ENCODE measurements at regions not wholly inside any gene's neighbourhood (a gene's known extent, or its start where the extent isn't known, plus 50 kb on each side); places are given as distances from the start of the nearest gene placed in this dataset.

- DNase-seq (ENCODE audit: low spot score in 2 of 2) (no peak), FAIRE-seq (no peak)
Observed at GRCh38 chr15:39447346-39447745, 133.5 kb upstream of the THBS1 start.

- FAIRE-seq: no peak
- no peak for DNase-seq (ENCODE audit: low spot score in 2 of 2)
Observed at GRCh38 chr15:39447881-39448280, 133.0 kb upstream of the THBS1 start.

DNA sequence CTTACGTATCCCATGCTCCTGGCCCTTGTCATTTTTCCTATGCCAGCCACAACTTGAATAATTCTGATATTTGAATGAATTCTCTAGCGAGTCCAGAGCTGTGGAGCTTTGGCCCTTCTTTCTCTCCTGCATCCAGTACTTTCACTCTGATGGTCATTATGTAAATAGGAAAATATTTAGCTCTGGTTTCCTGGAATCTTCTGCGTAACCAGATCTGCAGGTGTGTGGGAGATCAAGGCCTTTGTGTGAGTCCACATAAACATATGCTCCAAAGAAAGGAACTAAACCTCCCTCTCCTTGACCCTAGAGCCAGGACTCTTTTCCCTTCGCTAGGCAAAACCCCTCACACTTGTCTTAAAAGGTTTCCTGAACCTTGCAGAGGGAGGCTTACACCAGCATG, 132.5 kb upstream of the THBS1 start:
- FAIRE-seq (no peak), DNase-seq (ENCODE audit: low spot score in 2 of 2) (no peak)

DNA sequence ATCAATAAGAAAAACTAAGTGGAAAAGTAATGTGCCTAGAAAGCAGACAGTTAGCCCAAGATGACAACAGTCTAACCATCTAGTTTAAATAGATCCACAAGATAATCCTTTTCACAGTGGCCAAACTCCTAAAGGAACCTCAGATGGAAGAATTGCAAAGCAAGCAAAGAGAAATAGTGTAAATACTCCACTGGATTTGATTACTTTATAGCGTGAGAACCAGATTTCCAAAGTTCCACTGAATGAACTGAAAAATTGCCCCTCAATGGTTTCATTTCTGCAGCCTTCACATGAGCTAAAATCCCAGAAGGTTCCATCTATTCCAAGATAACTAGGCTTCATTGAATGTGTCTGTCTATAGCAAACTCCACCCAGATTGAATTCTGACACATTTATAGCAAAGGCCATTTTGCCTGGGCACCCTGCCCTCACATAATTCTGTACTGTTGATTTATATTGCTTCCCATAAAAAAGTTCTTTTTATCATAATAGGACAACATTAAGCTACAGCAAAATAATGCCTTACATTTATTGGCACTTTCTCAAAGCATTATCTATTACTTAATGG, 129.7 kb upstream of the THBS1 start:
- DNase-seq (ENCODE audit: low spot score in 2 of 2) (no peak), FAIRE-seq (no peak)

- DNase-seq (ENCODE audit: low spot score in 2 of 2) (no peak), FAIRE-seq (no peak)
Observed at GRCh38 chr15:39451871-39452270, 129.0 kb upstream of the THBS1 start.

GRCh38 chr15:39453620-39454019, 127.3 kb upstream of the THBS1 start:
- DNase-seq (ENCODE audit: low spot score in 2 of 2): no peak
- no peak for FAIRE-seq

GRCh38 chr15:39454189-39454986, 126.5 kb upstream of the THBS1 start:
- DNase-seq (ENCODE audit: low spot score in 2 of 2): no peak
- FAIRE-seq: no peak

GRCh38 chr15:39455471-39455991, 125.3 kb upstream of the THBS1 start:
- DNase-seq (ENCODE audit: low spot score in 2 of 2): no peak
- FAIRE-seq: no peak

- no peak for DNase-seq (ENCODE audit: low spot score in 2 of 2)
- no peak for FAIRE-seq
Observed at GRCh38 chr15:39456159-39456558, 124.7 kb upstream of the THBS1 start.

DNA sequence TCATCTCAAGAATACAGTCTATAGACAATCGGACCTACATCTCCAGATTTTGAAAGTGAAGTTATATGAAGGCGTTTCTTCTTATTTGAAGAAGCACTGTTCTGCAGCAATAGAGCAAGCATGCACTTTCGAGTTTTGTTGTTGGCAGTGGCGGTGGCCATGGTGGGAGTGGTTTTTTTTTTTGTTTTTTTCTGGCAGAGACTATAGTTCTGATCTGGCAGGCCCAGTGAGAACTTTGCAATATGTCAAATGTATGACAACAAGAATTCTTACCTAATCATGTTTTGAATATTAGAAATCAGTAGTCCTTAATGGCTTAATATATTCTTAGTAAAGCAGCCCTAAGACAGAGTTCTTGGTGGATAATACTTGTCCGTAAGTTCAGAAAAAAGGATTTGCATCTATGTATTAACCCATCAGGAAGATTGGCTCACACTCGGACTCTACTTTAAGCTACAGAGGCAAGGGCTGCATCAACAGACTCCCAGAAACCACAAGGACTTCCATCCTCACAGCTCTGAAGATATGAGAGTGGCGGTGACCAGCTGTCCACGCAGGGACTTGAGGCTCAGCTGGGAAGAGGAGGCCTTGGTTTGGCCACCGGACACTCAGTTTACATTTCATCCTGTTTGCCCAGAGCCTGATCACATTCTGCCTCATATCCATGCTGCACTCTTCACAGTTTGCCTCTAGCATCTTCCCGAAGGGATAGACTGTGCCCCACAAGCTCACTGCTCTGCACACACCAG, 124.1 kb upstream of the THBS1 start:
- DNase-seq (ENCODE audit: low spot score in 2 of 2) (no peak), FAIRE-seq (no peak)

- FAIRE-seq (no peak), DNase-seq (ENCODE audit: low spot score in 2 of 2) (no peak)
Observed at GRCh38 chr15:39458131-39458530, 122.7 kb upstream of the THBS1 start.

DNA sequence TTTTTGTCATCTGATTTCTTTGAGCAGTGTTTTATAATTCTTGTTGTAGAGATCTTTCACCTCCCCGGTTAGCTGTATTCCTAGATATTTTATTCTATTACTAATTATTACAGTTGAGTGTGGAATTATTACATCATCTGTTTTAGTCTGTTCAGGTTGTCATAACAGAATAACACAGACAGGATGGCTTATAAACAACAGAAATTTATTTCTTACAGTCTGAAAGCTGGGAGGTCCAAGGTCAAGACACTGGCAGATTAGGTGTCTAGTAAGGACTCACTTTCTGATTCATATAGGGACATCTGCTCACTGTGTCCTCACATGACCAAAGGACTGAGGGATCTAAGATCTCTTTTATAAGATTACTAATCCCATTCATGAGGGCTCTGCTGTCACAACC, 121.3 kb upstream of the THBS1 start:
- DNase-seq (ENCODE audit: low spot score in 2 of 2) (no peak), FAIRE-seq (no peak)

GRCh38 chr15:39460748-39461147, 120.1 kb upstream of the THBS1 start:
- DNase-seq (ENCODE audit: low spot score in 2 of 2) (no peak), FAIRE-seq (no peak)

DNA sequence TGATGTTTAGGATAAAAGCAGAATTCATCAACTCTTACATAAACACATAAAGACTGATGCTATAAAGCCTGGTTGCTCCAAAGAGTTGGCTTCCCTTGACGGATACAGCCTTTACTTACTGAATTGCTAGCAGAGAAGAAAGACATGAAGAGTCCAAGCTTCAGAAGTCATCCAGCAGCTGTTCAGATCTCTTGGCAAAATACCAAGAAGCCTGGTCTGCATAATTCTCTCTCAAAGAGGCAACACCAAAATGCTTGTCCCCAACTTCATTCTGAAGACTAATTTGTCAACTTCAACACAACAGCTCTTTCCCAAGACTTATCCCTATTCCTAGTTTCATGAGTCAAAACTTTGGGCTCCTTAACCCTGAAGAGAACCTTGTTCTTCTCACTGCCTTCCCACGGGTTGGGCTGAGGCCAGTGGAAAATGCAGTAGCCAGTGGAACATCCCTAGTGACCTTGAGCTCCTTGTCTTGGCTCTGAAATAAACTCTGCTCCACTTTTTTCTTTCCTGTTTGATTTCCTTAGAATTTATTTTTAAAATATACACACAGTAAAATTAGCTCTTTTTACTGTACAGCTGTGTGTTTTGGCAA, 119.2 kb upstream of the THBS1 start:
- DNase-seq (ENCODE audit: low spot score in 2 of 2): no peak
- no peak for FAIRE-seq

- FAIRE-seq: no peak
Observed at GRCh38 chr15:39462691-39463090, 118.2 kb upstream of the THBS1 start.

GRCh38 chr15:39465843-39466749, 114.8 kb upstream of the THBS1 start:
- DNase-seq (ENCODE audit: low spot score in 2 of 2) (no peak), FAIRE-seq (no peak)

More at GRCh38 chr15:39462691-39463090, 118.2 kb upstream of the THBS1 start:
- no peak for DNase-seq (ENCODE audit: low spot score in 2 of 2)

- DNase-seq (ENCODE audit: low spot score in 2 of 2): no peak
- no peak for FAIRE-seq
Observed at GRCh38 chr15:39466750-39467105, 114.2 kb upstream of the THBS1 start.

- no peak for FAIRE-seq
Observed at GRCh38 chr15:39468331-39468730, 112.5 kb upstream of the THBS1 start.

DNA sequence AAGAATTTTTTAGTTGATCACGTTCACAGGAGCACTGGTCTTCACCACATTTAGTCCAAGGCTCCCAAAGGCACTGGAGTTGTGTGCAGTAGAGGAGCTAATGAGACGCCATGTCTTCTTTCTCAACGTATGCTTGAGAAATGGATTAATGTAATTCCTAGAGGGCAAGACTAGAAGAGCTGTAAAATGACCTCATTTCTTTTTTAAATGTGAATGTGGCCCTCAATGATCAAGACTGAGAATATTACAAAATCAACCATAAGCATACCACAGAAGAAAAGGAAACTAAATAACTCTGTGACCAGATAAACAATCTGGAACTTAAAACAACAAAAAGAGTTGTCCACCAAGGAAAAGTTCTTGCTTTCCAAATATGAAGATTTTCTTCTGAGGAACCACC, 112.1 kb upstream of the THBS1 start:
- no peak for DNase-seq (ENCODE audit: low spot score in 2 of 2)
- FAIRE-seq: no peak

More at GRCh38 chr15:39468331-39468730, 112.5 kb upstream of the THBS1 start:
- DNase-seq (ENCODE audit: low spot score in 2 of 2): no peak

All from frontal cortex (tissue), 3 donors.